ENCODE measurements at regions not wholly inside any gene's neighbourhood (a gene's known extent, or its start where the extent isn't known, plus 50 kb on each side); places are given as distances from the start of the nearest gene placed in this dataset.
"Not testable (repeated sequence)": the region's sequence is repeated elsewhere in the genome, so short reads cannot be mapped to it uniquely, and the experiment has no call there.

DNA sequence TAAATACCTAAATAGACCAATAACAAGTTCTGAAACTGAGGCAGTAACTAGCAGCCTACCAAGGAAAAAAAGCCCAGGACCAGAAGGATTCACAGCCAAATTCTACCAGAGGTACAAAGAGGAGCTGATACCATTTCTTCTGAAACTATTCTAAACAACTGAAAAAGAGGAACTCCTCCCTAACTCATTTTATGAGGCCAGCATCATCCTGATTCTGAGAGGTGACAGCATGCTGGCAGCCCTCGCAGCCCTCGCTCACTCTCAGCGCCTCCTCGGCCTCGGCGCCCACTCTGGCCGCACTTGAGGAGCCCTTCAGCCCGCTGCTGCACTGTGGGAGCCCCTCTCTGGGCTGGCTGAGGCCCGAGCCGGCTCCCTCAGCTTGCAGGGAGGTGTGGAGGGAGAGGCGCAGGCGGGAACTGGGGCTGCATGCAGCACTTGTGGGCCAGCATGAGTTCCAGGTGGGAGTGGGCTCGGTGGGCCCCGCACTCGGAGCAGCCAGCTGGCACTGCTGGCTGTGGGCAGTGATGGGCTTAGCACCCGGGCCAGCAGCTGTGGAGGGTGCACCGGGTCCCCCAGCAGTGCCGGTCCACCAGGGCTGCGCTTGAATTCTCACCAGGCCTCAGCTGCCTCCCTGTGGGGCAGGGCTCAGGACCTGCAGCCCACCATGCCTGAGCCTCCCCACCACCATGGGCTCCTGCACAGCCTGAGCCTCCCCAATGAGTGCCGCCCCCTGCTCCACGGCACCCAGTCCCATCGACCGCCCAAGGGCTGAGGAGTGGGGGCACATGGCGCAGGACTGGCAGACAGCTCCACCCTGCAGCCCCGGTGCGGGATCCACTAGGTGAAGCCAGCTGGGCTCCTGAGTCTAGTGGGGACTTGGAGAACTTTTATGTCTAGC is 263.5 kb upstream of the CRIM1 start:
- TF ChIP-seq POLR2A (IDR thresholded peaks at IDR 0.05): not testable (repeated sequence)
- TF ChIP-seq, protein P1, sequence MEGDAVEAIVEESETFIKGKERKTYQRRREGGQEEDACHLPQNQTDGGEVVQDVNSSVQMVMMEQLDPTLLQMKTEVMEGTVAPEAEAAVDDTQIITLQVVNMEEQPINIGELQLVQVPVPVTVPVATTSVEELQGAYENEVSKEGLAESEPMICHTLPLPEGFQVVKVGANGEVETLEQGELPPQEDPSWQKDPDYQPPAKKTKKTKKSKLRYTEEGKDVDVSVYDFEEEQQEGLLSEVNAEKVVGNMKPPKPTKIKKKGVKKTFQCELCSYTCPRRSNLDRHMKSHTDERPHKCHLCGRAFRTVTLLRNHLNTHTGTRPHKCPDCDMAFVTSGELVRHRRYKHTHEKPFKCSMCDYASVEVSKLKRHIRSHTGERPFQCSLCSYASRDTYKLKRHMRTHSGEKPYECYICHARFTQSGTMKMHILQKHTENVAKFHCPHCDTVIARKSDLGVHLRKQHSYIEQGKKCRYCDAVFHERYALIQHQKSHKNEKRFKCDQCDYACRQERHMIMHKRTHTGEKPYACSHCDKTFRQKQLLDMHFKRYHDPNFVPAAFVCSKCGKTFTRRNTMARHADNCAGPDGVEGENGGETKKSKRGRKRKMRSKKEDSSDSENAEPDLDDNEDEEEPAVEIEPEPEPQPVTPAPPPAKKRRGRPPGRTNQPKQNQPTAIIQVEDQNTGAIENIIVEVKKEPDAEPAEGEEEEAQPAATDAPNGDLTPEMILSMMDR (IDR thresholded peaks at IDR 0.05): not testable (repeated sequence)
